HL-60 (cell line): ENCODE measurements at regions not wholly inside any gene's neighbourhood (a gene's known extent, or its start where the extent isn't known, plus 50 kb on each side); places are given as distances from the start of the nearest gene placed in this dataset.

Source experiments
- GABPA ChIP-seq: IDR thresholded peaks from 2 replicates; pipeline ENCODE4 v1.6.1; 2012; ENCODE audit warnings: low read depth
- POLR2AphosphoS5 ChIP-seq: IDR thresholded peaks from 2 replicates; pipeline ENCODE4 v1.6.1; 2012; ENCODE audit warnings: low read depth
- SPI1 ChIP-seq: IDR thresholded peaks from 2 replicates; pipeline ENCODE4 v1.6.1; 2012; ENCODE audit warnings: low read depth, mild to moderate bottlenecking, borderline replicate concordance
- TF ChIP-seq, protein P1 (sequence below): IDR thresholded peaks from one replicate; pipeline ENCODE4 v1.5.1; 2011; ENCODE audit warnings: low read length, control low read depth, inconsistent platforms; ENCODE audit not compliant: insufficient read depth
- TF ChIP-seq, protein P2 (sequence below): IDR thresholded peaks from 2 replicates; pipeline ENCODE4 v1.6.1; 2012; ENCODE audit warnings: low read depth; ENCODE audit not compliant: insufficient replicate concordance

DNA sequence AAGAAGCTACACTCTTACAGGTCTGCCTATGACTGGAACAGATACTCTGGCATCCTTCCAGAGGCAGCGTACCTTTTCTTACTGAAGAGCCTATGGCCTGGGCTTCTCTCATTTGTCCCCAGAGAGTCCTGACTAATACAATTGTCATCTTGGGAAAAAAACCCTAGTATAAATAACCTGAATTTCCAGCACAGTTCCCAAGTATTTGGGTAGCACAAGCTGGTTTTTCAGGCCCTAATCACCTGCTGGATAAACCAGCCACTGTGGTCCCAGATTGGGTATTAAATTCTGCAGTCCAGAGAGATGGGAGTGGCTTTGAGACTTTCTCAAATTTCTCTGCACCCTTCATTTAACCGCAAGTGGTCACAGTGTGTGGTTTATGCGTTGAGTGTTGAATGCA lies 186.8 kb upstream of the NEBL start:
- TF ChIP-seq, protein P1, sequence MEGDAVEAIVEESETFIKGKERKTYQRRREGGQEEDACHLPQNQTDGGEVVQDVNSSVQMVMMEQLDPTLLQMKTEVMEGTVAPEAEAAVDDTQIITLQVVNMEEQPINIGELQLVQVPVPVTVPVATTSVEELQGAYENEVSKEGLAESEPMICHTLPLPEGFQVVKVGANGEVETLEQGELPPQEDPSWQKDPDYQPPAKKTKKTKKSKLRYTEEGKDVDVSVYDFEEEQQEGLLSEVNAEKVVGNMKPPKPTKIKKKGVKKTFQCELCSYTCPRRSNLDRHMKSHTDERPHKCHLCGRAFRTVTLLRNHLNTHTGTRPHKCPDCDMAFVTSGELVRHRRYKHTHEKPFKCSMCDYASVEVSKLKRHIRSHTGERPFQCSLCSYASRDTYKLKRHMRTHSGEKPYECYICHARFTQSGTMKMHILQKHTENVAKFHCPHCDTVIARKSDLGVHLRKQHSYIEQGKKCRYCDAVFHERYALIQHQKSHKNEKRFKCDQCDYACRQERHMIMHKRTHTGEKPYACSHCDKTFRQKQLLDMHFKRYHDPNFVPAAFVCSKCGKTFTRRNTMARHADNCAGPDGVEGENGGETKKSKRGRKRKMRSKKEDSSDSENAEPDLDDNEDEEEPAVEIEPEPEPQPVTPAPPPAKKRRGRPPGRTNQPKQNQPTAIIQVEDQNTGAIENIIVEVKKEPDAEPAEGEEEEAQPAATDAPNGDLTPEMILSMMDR = no peak
- TF ChIP-seq, protein P2, sequence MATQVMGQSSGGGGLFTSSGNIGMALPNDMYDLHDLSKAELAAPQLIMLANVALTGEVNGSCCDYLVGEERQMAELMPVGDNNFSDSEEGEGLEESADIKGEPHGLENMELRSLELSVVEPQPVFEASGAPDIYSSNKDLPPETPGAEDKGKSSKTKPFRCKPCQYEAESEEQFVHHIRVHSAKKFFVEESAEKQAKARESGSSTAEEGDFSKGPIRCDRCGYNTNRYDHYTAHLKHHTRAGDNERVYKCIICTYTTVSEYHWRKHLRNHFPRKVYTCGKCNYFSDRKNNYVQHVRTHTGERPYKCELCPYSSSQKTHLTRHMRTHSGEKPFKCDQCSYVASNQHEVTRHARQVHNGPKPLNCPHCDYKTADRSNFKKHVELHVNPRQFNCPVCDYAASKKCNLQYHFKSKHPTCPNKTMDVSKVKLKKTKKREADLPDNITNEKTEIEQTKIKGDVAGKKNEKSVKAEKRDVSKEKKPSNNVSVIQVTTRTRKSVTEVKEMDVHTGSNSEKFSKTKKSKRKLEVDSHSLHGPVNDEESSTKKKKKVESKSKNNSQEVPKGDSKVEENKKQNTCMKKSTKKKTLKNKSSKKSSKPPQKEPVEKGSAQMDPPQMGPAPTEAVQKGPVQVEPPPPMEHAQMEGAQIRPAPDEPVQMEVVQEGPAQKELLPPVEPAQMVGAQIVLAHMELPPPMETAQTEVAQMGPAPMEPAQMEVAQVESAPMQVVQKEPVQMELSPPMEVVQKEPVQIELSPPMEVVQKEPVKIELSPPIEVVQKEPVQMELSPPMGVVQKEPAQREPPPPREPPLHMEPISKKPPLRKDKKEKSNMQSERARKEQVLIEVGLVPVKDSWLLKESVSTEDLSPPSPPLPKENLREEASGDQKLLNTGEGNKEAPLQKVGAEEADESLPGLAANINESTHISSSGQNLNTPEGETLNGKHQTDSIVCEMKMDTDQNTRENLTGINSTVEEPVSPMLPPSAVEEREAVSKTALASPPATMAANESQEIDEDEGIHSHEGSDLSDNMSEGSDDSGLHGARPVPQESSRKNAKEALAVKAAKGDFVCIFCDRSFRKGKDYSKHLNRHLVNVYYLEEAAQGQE = no peak
- TF ChIP-seq POLR2AphosphoS5 (no peak), GABPA (no peak), SPI1 (no peak)
